SK-N-SH treated with all-trans-retinoic acid at 6 μM for 48 hours (cell line): ENCODE measurements at regions not wholly inside any gene's neighbourhood (a gene's known extent, or its start where the extent isn't known, plus 50 kb on each side); places are given as distances from the start of the nearest gene placed in this dataset.

Source experiments
- ATAC-seq: fragments of 200-7000 bp; cut with Tn5 transposase; 3 replicates; pipeline ENCODE4 v1.9.1; 2020; ENCODE audit warnings: mild to moderate bottlenecking, moderate library complexity
- ARNTL ChIP-seq: fragments of 450-650 bp; formaldehyde crosslinking; IDR thresholded peaks from 2 replicates; pipeline ENCODE4 v1.5.0; 2020; ENCODE audit warnings: low read depth, mild to moderate bottlenecking, moderate library complexity, borderline replicate concordance
- BACH2 ChIP-seq: fragments of 250-450 bp; sonication (Bioruptor Pico); IDR thresholded peaks from 2 replicates; pipeline ENCODE4 v1.9.0; 2021; ENCODE audit warnings: mild to moderate bottlenecking, borderline replicate concordance
- CREB5 ChIP-seq: fragments of 250-450 bp; sonication (Bioruptor Pico); IDR thresholded peaks from 2 replicates; pipeline ENCODE4 v1.5.1; 2020; ENCODE audit warnings: low read depth, mild to moderate bottlenecking, moderate library complexity
- CSDC2 ChIP-seq: fragments of 250-450 bp; sonication (Bioruptor Pico); IDR thresholded peaks from 2 replicates; pipeline ENCODE4 v1.5.0; 2020; ENCODE audit warnings: mild to moderate bottlenecking, moderate library complexity
- CSRNP3 ChIP-seq: fragments of 250-450 bp; sonication (Bioruptor Pico); IDR thresholded peaks from 2 replicates; pipeline ENCODE4 v1.5.1; 2021; ENCODE audit warnings: mild to moderate bottlenecking, moderate library complexity
- ESRRG ChIP-seq: fragments of 250-450 bp; sonication (Bioruptor Pico); IDR thresholded peaks from 2 replicates; pipeline ENCODE4 v1.6.1; 2021; ENCODE audit warnings: mild to moderate bottlenecking
- GLIS3 ChIP-seq: fragments of 250-450 bp; sonication (Bioruptor Pico); IDR thresholded peaks from 2 replicates; pipeline ENCODE4 v1.5.0; 2020; ENCODE audit warnings: mild to moderate bottlenecking, moderate library complexity
- ISL1 ChIP-seq: fragments of 250-450 bp; sonication (Bioruptor Pico); IDR thresholded peaks from 2 replicates; pipeline ENCODE4 v2.1.2; 2022; ENCODE audit warnings: mild to moderate bottlenecking, moderate library complexity
- POU6F1 ChIP-seq: fragments of 250-450 bp; sonication (Bioruptor Pico); IDR thresholded peaks from 2 replicates; pipeline ENCODE4 v1.8.0; 2021; ENCODE audit warnings: low read depth, mild to moderate bottlenecking, moderate library complexity, borderline replicate concordance
- PPARA ChIP-seq: fragments of 250-450 bp; sonication (Bioruptor Pico); IDR thresholded peaks from 2 replicates; pipeline ENCODE4 v1.5.0; 2020; ENCODE audit warnings: mild to moderate bottlenecking, borderline replicate concordance
- RARB ChIP-seq: fragments of 250-450 bp; sonication (Bioruptor Pico); IDR thresholded peaks from 2 replicates; pipeline ENCODE4 v1.8.0; 2021; ENCODE audit warnings: mild to moderate bottlenecking, moderate library complexity
- SNAI2 ChIP-seq: fragments of 250-450 bp; sonication (Bioruptor Pico); IDR thresholded peaks from 2 replicates; pipeline ENCODE4 v1.5.0; 2020; ENCODE audit warnings: mild to moderate bottlenecking, moderate library complexity
- TCF4 ChIP-seq: fragments of 250-450 bp; sonication (Bioruptor Pico); IDR thresholded peaks from 2 replicates; pipeline ENCODE4 v1.8.0; 2021; ENCODE audit warnings: mild to moderate bottlenecking, moderate library complexity, borderline replicate concordance
- TOX ChIP-seq: fragments of 250-450 bp; sonication (Bioruptor Pico); IDR thresholded peaks from 2 replicates; pipeline ENCODE4 v1.8.0; 2021; ENCODE audit warnings: mild to moderate bottlenecking, moderate library complexity, borderline replicate concordance
- TSHZ2 ChIP-seq: fragments of 250-450 bp; sonication (Bioruptor Pico); IDR thresholded peaks from 2 replicates; pipeline ENCODE4 v1.5.0; 2020; ENCODE audit warnings: mild to moderate bottlenecking, moderate library complexity
- ZC3H10 ChIP-seq: fragments of 250-450 bp; sonication (Bioruptor Pico); IDR thresholded peaks from 2 replicates; pipeline ENCODE4 v1.5.1; 2021; ENCODE audit warnings: mild to moderate bottlenecking, moderate library complexity
- ZFP3 ChIP-seq: fragments of 250-450 bp; sonication (Bioruptor Pico); IDR thresholded peaks from 2 replicates; pipeline ENCODE4 v1.5.0; 2020; ENCODE audit warnings: mild to moderate bottlenecking, moderate library complexity
- ZFP30 ChIP-seq: fragments of 450-650 bp; formaldehyde crosslinking; IDR thresholded peaks from 2 replicates; pipeline ENCODE4 v1.5.0; 2022; ENCODE audit warnings: mild to moderate bottlenecking, moderate library complexity
- ZNF565 ChIP-seq: fragments of 450-650 bp; formaldehyde crosslinking; conservative IDR thresholded peaks from 2 replicates; pipeline ENCODE4 v1.5.0; 2020; ENCODE audit warnings: low read depth, mild to moderate bottlenecking, moderate library complexity
- ZNF8 ChIP-seq: fragments of 450-650 bp; formaldehyde crosslinking; IDR thresholded peaks from 2 replicates; pipeline ENCODE4 v1.5.0; 2020; ENCODE audit warnings: mild to moderate bottlenecking, moderate library complexity

GRCh38 chr2:22902662-22903165, 482.3 kb upstream of the KLHL29 start:
- no peak for ATAC-seq
- TF ChIP-seq TOX (CRISPR knock-in tag) (no peak), POU6F1 (CRISPR knock-in tag) (no peak), GLIS3 (no peak), ZFP30 (no peak), ARNTL (CRISPR knock-in tag) (no peak)

GRCh38 chr2:22903616-22904015, 481.4 kb upstream of the KLHL29 start:
- no peak for ATAC-seq
- TF ChIP-seq ZFP30 (no peak), TCF4 (no peak), TSHZ2 (CRISPR knock-in tag) (no peak), ISL1 (CRISPR knock-in tag) (no peak), ZC3H10 (CRISPR knock-in tag) (no peak), ZNF565 (no peak), TOX (CRISPR knock-in tag) (no peak), CSDC2 (CRISPR knock-in tag) (no peak), ZNF8 (CRISPR knock-in tag) (no peak), PPARA (CRISPR knock-in tag) (no peak), CREB5 (CRISPR knock-in tag) (no peak), GLIS3 (no peak), ZFP3 (CRISPR knock-in tag) (no peak), POU6F1 (CRISPR knock-in tag) (no peak), CSRNP3 (no peak), BACH2 (no peak), ARNTL (CRISPR knock-in tag) (no peak)

GRCh38 chr2:22904126-22904684, 480.8 kb upstream of the KLHL29 start:
- no peak for TF ChIP-seq ZC3H10 (CRISPR knock-in tag)
- no peak for TF ChIP-seq ARNTL (CRISPR knock-in tag)
- TF ChIP-seq SNAI2 (CRISPR knock-in tag): no peak
- TF ChIP-seq ZNF8 (CRISPR knock-in tag): no peak
- no peak for TF ChIP-seq ISL1 (CRISPR knock-in tag)
- TF ChIP-seq ZFP30: no peak
- no peak for TF ChIP-seq ZFP3 (CRISPR knock-in tag)
- TF ChIP-seq TSHZ2 (CRISPR knock-in tag): no peak
- no peak for TF ChIP-seq ESRRG (CRISPR knock-in tag)
- no peak for TF ChIP-seq GLIS3
- TF ChIP-seq TOX (CRISPR knock-in tag): no peak
- no peak for TF ChIP-seq ZNF565
- TF ChIP-seq CSRNP3: no peak
- TF ChIP-seq RARB (CRISPR knock-in tag): no peak
- ATAC-seq: no peak
